Natural killer cell (primary cell): ENCODE measurements at regions not wholly inside any gene's neighbourhood (a gene's known extent, or its start where the extent isn't known, plus 50 kb on each side); places are given as distances from the start of the nearest gene placed in this dataset.

Source experiments
- ATAC-seq, 3 donors: fragments of 150-1000 bp in 2 of 3; fragments of 200-7000 bp in 1 of 3; cut with Tn5 transposase; 1 replicate in 1 of 3; 2 replicates in 2 of 3; pipeline ENCODE4 v1.10.0; 2021; ENCODE audit warnings: mild to moderate bottlenecking in 2 of 3, moderate library complexity in 2 of 3
- DNase-seq, 2 donors: peaks; one replicate each; pipeline versions ENCODE4 v3.0.0 to v3.0.0-alpha.2; 2013 to 2021; ENCODE audit warnings: mixed read lengths in 1 of 2
- H3K27ac ChIP-seq: one replicate; pipeline ENCODE4 v1.5.1; 2013; ENCODE audit warnings: mild to moderate bottlenecking, low read length
- H3K27me3 ChIP-seq: one replicate; pipeline ENCODE4 v1.6.1; 2013; ENCODE audit warnings: low read length; ENCODE audit not compliant: control insufficient read depth, insufficient read depth
- H3K36me3 ChIP-seq: one replicate; pipeline ENCODE4 v1.6.1; 2013; ENCODE audit warnings: low read length; ENCODE audit not compliant: control insufficient read depth, insufficient read depth
- H3K4me1 ChIP-seq: one replicate; pipeline ENCODE4 v1.6.1; 2013; ENCODE audit warnings: low read length; ENCODE audit not compliant: control insufficient read depth, insufficient read depth
- H3K4me3 ChIP-seq: one replicate; pipeline ENCODE4 v1.5.1; 2013; ENCODE audit warnings: low read length
- H3K9me3 ChIP-seq: one replicate; pipeline ENCODE4 v1.6.1; 2013; ENCODE audit warnings: low read length; ENCODE audit not compliant: control insufficient read depth, insufficient read depth
- H3K27ac Mint-ChIP-seq, 2 donors: one replicate each; pipeline ENCODE4 v1.8.0; 2022; ENCODE audit warnings: mild to moderate bottlenecking in 2 of 2, mixed read lengths in 2 of 2, moderate library complexity in 1 of 2
- H3K27me3 Mint-ChIP-seq, 2 donors: one replicate each; pipeline ENCODE4 v1.8.0; 2022; ENCODE audit warnings: low read depth in 2 of 2, mixed read lengths in 2 of 2
- H3K36me3 Mint-ChIP-seq: one replicate; pipeline ENCODE4 v1.8.0; 2022; ENCODE audit warnings: mixed read lengths
- H3K4me1 Mint-ChIP-seq, 2 donors: one replicate each; pipeline ENCODE4 v1.8.0; 2022; ENCODE audit warnings: mixed read lengths in 2 of 2
- H3K4me3 Mint-ChIP-seq: one replicate; pipeline ENCODE4 v1.8.0; 2022; ENCODE audit warnings: mild to moderate bottlenecking, moderate library complexity, mixed read lengths
- H3K9me3 Mint-ChIP-seq, 2 donors: one replicate each; pipeline ENCODE4 v1.8.0; 2022; ENCODE audit warnings: mixed read lengths in 2 of 2
- WGBS: methylation state at CpG from one replicate; pipeline ENCODE4 v1.1.7; 2013; ENCODE audit warnings: missing lambda C conversion rate; ENCODE audit not compliant: insufficient coverage; 5-methylcytosine and 5-hydroxymethylcytosine counted together
- intact Hi-C: fragments of 100-400 bp; cut with micrococcal nuclease; formaldehyde crosslinking; loops from one replicate; pipeline ENCODE4 v1.14.2; 2022
- TF ChIP-seq, protein P1 (sequence below): fragments of 200-600 bp; IDR thresholded peaks from one replicate; pipeline ENCODE4 v1.8.0; 2022; ENCODE audit warnings: antibody characterized with exemption

DNA sequence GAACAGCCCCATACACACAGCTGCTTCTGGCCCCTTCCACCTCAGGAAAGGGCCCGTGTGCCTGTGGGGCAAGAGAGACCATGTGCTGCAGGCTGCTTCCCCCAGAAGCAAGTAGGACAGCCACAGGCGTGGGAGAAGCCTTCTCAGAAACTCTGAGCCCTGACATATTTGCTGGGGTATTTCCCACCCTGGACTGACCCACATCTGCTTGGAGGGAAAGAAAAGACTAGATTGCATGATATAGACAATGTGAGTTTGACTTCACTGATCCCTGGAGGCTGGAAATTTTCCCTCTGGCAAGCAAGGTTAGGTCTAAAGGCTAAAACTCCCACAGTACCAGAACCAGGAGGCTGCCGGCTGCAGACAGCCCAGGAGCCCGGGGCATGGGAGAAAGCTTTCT is 213.3 kb upstream of the SSTR4 start:
- no peak overlapping the region for H3K4me3 Mint-ChIP-seq
- no peaks in the 10 kb centered on the region for H3K36me3 ChIP-seq
- DNase-seq (no peak), ATAC-seq (no peak)
- no peak overlapping the region for H3K27ac ChIP-seq
- H3K27ac Mint-ChIP-seq = no peak overlapping the region
- H3K36me3 Mint-ChIP-seq = no peaks in the 10 kb centered on the region
- no peak overlapping the region for H3K4me3 ChIP-seq
- no peaks in the 10 kb centered on the region for H3K4me1 ChIP-seq
- TF ChIP-seq, protein P1, sequence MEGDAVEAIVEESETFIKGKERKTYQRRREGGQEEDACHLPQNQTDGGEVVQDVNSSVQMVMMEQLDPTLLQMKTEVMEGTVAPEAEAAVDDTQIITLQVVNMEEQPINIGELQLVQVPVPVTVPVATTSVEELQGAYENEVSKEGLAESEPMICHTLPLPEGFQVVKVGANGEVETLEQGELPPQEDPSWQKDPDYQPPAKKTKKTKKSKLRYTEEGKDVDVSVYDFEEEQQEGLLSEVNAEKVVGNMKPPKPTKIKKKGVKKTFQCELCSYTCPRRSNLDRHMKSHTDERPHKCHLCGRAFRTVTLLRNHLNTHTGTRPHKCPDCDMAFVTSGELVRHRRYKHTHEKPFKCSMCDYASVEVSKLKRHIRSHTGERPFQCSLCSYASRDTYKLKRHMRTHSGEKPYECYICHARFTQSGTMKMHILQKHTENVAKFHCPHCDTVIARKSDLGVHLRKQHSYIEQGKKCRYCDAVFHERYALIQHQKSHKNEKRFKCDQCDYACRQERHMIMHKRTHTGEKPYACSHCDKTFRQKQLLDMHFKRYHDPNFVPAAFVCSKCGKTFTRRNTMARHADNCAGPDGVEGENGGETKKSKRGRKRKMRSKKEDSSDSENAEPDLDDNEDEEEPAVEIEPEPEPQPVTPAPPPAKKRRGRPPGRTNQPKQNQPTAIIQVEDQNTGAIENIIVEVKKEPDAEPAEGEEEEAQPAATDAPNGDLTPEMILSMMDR = no peak
- no peaks in the 10 kb centered on the region for H3K27me3 ChIP-seq
- H3K9me3 Mint-ChIP-seq = no peaks in the 10 kb centered on the region
- intact Hi-C loops = no loop called here
- no peaks in the 10 kb centered on the region for H3K27me3 Mint-ChIP-seq
- no peaks in the 10 kb centered on the region for H3K4me1 Mint-ChIP-seq
- no peaks in the 10 kb centered on the region for H3K9me3 ChIP-seq
- WGBS = 66% methylated on average over 4 of the region's 4 CpGs

DNA sequence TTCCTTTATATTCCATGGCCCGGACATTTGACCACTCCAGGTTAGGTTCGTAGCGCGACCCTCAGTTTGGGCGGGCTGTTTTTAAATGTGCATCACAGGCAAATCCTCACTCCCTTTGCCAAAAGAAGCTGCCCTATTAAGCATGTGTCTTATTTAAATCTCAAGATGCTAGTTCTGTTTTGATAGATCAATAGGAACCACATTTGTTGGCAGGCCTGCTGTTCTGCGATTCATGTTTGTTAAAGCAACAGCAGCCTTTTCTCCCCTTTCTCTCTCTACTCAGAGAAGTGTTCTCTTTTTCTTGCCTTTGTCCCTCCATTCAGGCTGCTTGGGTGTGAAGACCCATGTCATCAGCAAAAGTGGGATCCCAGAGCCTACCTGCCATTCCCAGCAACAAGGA is 212.0 kb upstream of the SSTR4 start:
- Mint-ChIP-seq H3K27me3 (no peaks in the 10 kb centered on the region), H3K9me3 (no peaks in the 10 kb centered on the region), H3K36me3 (no peaks in the 10 kb centered on the region), H3K4me1 (no peaks in the 10 kb centered on the region), H3K27ac (no peak overlapping the region), H3K4me3 (no peak overlapping the region)
- Histone ChIP-seq H3K9me3 (no peaks in the 10 kb centered on the region), H3K27ac (no peak overlapping the region), H3K36me3 (no peaks in the 10 kb centered on the region), H3K27me3 (no peaks in the 10 kb centered on the region), H3K4me3 (no peak overlapping the region), H3K4me1 (no peaks in the 10 kb centered on the region)
- TF ChIP-seq, protein P1 = no peak
- WGBS = 96% methylated on average over 6 of the region's 6 CpGs
- DNase-seq = no peak
- intact Hi-C loops = no loop called here
- ATAC-seq = no peak

DNA sequence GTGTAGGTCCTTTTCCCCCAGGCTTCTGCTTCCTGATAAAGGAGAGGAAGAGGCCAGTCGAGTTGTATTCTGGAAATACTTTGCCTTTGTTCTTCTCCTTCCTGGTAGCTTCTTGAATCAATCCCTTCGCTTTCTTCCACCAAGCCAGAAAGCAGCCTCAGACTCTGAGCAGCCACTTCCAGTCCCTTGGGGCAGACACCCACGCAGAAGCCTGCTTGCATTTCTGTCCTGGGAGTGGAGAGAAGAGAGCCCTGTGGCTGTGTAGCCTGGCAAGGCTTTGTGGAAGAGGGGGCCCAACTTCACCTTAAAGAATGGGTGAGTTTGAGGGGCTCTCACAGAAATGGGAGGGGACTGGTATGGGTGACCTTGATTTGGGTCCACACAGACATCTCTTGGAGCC is 211.0 kb upstream of the SSTR4 start:
- ATAC-seq = no peak
- no peaks in the 10 kb centered on the region for H3K36me3 ChIP-seq
- no peaks in the 10 kb centered on the region for H3K27me3 ChIP-seq
- no peaks in the 10 kb centered on the region for H3K9me3 Mint-ChIP-seq
- intact Hi-C loops = no loop called here
- no peaks in the 10 kb centered on the region for H3K27me3 Mint-ChIP-seq
- TF ChIP-seq, protein P1 = no peak
- H3K4me3 Mint-ChIP-seq = no peak overlapping the region
- no peak overlapping the region for H3K27ac ChIP-seq
- H3K4me1 ChIP-seq = no peaks in the 10 kb centered on the region
- no peak for DNase-seq
- H3K27ac Mint-ChIP-seq = no peak overlapping the region
- H3K36me3 Mint-ChIP-seq = no peaks in the 10 kb centered on the region
- no peak overlapping the region for H3K4me3 ChIP-seq
- 69% methylated on average over 3 of the region's 3 CpGs for WGBS
- H3K9me3 ChIP-seq = no peaks in the 10 kb centered on the region
- no peaks in the 10 kb centered on the region for H3K4me1 Mint-ChIP-seq

DNA sequence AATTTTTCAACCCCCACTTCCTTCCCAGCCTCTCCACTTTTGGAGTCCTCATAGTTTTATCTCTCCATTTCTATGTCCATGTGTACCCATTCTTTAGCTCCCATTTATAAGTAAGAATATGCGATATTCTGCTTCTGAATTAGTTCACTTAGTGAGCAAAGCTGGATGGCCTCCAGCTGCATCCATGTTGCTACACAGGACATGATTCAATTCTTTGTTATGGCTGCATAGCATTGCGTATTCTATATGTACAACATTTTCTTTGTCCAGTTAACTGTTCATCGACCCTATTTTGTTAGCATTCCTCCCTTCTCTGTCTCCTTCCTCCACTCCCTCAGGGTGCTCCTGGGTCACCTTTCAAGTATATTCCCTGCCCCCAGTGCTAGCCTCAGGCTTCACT is 210.0 kb upstream of the SSTR4 start:
- H3K27me3 Mint-ChIP-seq = no peaks in the 10 kb centered on the region
- TF ChIP-seq, protein P1 = no peak
- no peaks in the 10 kb centered on the region for H3K9me3 ChIP-seq
- no peak overlapping the region for H3K27ac Mint-ChIP-seq
- ATAC-seq (no peak), DNase-seq (no peak)
- H3K4me3 Mint-ChIP-seq = no peak overlapping the region
- H3K27me3 ChIP-seq = no peaks in the 10 kb centered on the region
- no peaks in the 10 kb centered on the region for H3K4me1 ChIP-seq
- no peaks in the 10 kb centered on the region for H3K9me3 Mint-ChIP-seq
- no peaks in the 10 kb centered on the region for H3K36me3 ChIP-seq
- H3K4me1 Mint-ChIP-seq = no peaks in the 10 kb centered on the region
- no peak overlapping the region for H3K27ac ChIP-seq
- WGBS = 92% methylated on average over 3 of the region's 3 CpGs
- no peak overlapping the region for H3K4me3 ChIP-seq
- H3K36me3 Mint-ChIP-seq = no peaks in the 10 kb centered on the region
- intact Hi-C loops = no loop called here
